ENCODE measurements at regions not wholly inside any gene's neighbourhood (a gene's known extent, or its start where the extent isn't known, plus 50 kb on each side); places are given as distances from the start of the nearest gene placed in this dataset.

DNA sequence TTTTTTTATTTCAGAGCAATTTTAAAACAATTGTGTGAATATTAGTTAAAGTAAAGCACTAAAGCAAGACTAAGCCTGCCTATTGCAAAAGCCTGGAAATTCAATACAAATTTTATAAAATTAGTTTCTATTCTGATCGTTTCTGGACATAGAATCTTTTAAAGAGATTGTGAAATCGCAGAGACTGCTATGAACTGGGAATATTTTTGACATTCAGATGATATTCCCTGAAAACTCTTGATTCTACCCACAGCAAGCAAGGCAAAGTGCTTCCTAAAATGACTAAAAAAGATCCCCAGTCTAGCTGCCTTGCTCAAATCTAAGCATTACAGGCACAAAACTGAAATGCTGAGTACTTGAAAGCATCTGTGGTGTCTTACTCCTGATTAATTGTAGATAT lies 187.6 kb upstream of the CEP162 start:
- no peak for DNase-seq

DNA sequence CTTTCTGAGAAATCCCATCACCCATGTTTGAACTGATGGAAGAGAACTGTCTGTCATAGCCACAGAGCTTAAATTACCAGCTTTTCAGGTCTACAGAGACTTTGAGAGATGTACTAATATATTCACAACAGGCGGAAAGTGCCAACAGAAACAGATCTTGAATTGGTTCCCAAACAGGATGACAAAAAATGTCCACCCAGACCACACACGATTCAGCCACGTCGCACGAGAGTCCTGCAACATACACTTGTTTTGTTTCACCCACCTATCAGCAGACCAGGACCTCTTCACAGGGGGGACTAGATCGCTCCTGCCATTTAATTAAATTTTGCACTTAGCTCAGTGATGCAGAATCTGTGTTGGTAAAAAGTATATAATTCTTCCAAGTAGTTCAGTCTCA lies 187.1 kb upstream of the CEP162 start:
- no peak for DNase-seq

DNA sequence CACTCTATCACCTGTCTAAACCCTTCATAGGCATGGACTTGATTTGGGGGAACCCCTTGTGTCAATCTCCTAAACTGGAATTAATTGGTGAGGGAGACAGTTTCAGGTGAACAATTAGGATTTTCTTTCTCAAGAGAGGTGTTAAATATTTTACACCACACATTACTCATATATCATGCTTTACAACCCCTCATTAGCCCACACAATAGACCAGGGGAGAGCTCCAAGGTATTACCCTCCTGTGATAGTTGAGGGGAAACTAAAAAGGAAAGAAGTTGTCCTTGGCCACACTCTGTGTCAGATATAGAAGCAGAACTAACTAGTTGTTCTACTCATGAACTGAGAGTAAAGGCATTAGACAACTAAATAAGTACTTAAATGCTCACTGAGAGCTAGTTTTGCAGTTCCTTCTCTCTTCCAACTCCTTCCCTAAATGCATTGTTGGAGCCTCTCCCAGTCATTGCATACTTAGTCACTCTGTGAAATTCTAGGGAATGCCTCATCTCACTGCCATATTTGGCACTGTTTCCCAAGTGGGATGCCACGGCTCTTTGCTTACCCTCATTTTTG lies 183.7 kb upstream of the CEP162 start:
- DNase-seq, result peak; percentile 55 to 91

DNA sequence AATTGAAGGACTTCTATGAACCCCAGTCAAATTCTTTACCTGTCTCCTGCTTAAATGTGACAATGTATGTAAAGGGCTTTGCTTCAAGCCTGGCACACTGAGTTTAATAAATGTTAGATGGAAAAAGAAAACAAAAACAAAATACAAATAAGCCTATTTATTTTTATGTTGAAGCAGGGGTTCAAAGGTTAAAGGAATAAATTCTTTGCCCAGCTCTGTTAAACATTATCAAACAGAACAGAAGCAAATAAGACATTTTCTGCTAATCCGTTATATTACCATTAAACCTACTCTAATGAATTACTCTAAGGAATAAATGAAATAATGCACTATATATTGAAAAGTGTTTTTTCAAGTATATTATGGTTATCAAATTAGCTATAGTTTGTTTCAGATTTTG lies 182.5 kb upstream of the CEP162 start:
- DNase-seq, result no peak

DNA sequence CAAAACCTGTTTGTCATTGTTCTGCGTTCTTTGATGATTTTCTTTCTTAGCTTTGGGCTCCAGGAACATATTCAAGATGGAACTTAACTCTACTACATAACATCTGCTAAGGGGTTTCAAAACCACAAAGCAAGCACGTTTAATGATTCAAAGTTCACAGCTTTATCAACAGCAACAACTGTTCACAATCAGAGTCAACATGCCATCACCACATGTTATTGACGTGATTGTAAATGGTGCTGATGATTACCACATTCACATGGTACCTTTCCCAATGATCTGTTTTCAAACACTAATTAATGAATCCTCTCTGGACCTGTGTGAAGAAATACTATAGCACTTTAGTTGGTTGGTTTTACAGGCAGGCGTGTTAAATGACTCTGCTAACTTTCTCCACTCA lies 180.6 kb upstream of the CEP162 start:
- no peak for DNase-seq

- DNase-seq, result no peak
These were observed 176.1 kb upstream of the CEP162 start for GRCh38 chr6:84403545-84403944.

DNA sequence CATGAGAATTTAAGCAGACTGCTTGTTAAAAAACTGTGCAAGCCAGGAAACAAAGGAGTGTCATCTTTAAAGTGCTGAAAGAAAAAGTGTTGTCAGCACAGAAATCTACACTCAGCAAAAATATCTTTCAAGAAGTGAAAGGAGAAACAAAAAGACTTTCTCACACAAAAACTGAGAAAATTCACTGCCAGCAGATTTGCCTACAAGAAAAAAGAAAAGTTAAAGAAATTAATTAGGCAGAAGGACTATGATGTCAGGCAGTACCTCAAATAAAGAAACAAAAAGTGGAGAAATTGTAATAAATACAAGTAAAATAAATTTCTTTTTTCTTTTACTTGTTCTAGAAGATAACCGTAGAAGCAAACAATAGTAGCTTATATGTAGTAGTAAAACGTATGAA lies 171.6 kb upstream of the CEP162 start:
- DNase-seq, result no peak

DNA sequence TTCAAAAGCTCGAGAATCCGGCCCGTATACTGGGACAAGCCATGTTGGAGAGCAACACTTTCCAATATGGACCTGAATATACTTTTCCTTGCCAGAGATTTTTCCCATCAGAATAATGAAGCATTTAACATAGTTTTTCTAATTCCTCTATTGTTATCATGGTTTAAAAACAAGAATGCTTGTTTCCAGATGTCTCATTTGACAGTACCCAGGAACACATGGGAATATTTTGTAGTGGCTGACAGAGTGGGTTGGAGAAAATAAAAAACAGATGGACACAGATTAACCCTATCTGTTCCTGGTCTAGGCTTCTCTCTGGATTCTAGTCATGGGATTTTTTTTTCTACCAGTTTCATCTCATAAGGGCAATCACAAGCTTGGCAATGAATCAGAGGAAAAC lies 164.8 kb upstream of the CEP162 start:
- DNase-seq, result no peak

- no peak for DNase-seq
These were observed 163.4 kb upstream of the CEP162 start for GRCh38 chr6:84390851-84391250.

DNA sequence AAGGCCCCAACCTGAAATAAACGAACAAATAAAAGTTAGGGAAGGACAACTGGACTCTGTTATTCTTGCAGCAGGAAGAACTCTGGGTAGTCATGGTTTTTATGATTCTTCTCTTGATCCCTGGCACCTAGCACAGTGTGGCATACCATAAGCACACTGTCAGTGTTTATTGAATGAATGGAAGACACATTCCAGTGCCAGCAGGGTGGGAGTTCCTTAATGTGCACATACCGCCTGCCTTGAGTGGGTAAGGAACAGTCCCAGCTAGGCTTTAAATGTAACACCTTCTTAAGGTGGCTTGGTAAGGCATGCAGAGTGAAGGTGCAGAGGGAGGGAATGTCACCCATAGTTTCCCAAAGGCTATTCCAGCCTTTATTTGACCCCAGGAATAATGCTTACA lies 162.9 kb upstream of the CEP162 start:
- DNase-seq, result no peak

- DNase-seq, result no peak
These were observed 151.7 kb upstream of the CEP162 start for GRCh38 chr6:84379142-84379541.

GRCh38 chr6:84372290-84372689 lies 144.8 kb upstream of the CEP162 start:
- DNase-seq, result no peak

DNA sequence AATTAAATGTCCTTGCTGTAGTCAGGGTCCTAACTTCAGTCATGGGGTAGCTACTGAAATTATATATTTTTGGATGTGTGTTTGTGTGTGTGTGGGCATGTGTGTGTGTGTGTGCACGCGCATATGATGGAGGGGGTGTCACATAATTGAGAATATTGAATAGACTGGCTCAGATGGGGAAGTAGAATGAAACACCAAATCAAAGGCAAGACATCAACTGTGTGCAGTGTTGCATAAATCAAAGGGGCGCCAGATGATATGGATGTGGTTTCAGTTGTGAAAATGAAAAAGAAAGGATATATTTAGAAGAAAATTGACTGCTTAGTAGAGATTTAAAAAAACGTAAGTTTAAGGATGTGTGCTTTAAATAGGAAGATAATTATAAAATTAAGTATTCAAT lies 144.2 kb upstream of the CEP162 start:
- DNase-seq, result no peak

GRCh38 chr6:84362193-84362821 lies 134.9 kb upstream of the CEP162 start:
- DNase-seq, result no peak

DNA sequence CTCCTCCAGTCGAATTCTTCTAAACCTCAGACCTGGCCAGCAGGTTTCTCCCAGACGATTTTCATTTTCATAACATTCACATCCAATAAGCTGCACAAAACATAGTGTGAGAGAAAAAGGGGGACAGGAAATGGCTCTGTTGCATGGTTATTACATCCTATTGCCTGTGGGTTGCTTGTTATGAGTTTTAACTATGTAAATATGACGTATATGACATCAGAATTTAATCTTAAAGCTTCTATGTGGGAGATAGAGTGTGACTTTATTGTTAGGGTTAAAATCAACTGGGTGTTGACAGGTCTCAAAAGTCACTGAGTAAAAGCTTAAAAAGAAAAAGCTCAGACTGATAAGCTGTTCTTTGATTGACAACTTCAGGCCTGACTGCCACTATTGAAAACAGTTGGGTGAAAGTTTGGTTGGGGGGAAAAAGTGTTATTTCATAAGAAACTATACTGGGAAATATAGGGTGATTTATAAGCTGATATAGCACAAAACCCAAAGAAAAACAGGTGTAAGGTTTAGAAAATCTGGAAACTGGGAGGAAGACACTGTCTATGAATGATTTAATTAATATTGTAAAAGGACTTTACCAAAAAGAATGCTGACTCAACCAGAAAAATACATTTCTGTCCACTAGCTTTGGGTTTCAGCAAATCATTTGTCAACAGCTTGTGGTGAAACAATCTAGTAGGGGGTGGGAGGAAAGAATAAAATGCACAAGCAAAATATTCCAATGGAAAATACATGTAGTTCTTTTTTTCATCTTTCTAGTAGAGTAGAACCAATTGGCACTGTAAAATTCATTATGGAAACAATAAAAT lies 134.1 kb upstream of the CEP162 start:
- DNase-seq, result no peak

GRCh38 chr6:84360039-84360438 lies 132.6 kb upstream of the CEP162 start:
- no peak for DNase-seq

GRCh38 chr6:84358581-84358980 lies 131.1 kb upstream of the CEP162 start:
- DNase-seq, result no peak

DNA sequence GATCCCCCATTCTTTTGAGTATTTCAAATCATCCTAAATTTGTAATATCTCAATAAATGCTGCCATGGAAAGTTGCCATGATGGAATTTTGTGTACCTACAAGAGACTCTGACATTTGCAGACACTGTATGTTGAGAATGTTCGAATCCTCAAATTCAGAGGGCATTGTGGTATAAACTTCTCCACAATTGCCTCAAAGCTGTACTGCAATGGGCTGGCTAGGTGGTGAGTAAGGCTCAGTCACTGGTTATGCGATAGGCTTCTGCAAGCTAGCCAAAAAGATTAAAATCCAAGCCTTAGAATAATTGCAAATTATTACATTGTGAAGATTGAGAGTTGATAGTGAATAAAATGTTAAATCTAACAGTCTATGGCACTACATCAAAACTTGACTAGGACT lies 130.2 kb upstream of the CEP162 start:
- DNase-seq, result no peak

GRCh38 chr6:84356907-84357306 lies 129.5 kb upstream of the CEP162 start:
- DNase-seq, result no peak

- DNase-seq, result no peak
These were observed 126.3 kb upstream of the CEP162 start for GRCh38 chr6:84353459-84354423.

GRCh38 chr6:84350397-84350796 lies 123.0 kb upstream of the CEP162 start:
- DNase-seq, result peak in 1 of 2 experiments; percentile 20

- DNase-seq, result no peak
These were observed 122.1 kb upstream of the CEP162 start for GRCh38 chr6:84349542-84349941.

GRCh38 chr6:84348801-84349200 lies 121.4 kb upstream of the CEP162 start:
- no peak for DNase-seq

Data from NCI-H2081 (cell line).